HG03354 (cell line): ENCODE measurements at regions not wholly inside any gene's neighbourhood (a gene's known extent, or its start where the extent isn't known, plus 50 kb on each side); places are given as distances from the start of the nearest gene placed in this dataset.

Experiments
- ATAC-seq: cut with Tn5 transposase; IDR thresholded peaks from one replicate; pipeline ENCODE4 v1.9.1; 2021; ENCODE audit warnings: mild to moderate bottlenecking; ENCODE audit not compliant: unreplicated experiment, poor library complexity, severe bottlenecking

DNA sequence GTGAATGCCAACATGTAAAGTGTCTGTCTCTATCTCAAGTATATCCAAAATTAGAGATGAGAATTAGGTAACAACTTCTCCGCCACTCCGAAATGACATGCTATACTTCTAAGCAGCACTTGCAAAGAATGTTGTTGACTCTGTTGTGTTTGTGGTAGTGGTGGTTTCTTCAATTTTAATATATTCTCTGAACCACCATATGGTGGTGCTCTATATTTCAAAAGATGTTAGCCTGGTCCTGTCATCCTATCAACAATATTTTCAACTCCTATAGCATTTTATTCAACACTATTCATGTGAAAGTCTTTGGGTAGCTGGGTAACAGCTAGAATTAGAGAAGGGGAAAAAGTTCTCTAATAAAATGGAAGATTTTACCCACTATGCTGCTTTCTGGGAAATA lies 1622.8 kb upstream of the IGFBP7 start:
- no peak for ATAC-seq

DNA sequence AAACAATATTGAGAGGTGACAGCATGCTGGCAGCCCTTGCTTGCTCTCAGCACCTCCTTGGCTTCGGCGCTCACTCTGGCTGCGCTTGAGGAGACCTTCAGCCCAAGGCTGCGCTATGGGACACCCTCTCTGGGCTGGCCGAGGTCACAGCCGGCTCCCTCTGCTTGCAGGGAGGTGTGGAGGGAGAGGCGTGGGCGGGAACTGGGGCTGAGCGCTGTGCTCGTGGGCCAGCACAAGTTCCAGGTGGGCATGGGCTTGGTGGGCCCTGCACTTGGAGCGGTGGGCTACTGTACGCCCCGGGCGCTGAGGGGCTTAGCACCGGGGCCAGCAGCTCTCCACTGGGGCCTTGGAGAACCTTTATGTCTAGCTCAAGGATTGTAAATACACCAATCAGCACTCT lies 1613.8 kb upstream of the IGFBP7 start:
- ATAC-seq: no peak

DNA sequence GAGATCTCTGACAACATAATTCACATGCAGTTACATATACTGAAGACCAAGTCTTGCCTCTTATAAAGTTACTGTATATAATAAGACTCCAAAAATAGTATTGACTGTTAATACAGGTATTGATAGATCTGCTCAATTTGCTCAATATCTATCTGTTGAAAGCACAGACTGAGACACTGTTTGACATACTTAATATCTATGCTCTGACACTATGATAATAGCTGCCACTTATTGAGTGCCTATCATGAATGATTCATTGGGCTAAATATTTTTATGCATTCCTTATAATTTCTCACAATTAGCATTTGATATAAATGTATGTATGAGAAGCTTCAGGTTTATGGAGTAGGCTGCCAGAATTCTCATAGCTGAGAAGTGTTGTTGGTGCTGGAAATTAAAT lies 1600.9 kb upstream of the IGFBP7 start:
- ATAC-seq: no peak

DNA sequence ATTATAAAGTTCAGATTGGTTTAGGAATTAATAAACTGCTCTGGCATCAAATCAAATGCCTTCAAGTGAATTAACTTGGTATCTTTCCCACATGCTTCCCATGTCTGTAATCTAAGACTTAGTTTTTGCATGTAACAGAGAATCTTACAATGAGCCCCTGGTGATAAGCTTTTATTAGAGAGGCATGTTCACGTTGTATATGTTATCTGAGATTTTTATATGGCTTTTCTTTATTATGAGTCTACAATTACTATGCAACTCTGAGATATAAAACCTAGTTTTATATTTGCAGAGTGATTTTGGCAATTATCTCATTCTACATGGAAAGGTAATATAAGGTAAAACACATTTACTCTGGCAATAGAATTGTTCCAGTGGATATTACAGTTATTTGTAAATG lies 1578.4 kb upstream of the IGFBP7 start:
- ATAC-seq: no peak

DNA sequence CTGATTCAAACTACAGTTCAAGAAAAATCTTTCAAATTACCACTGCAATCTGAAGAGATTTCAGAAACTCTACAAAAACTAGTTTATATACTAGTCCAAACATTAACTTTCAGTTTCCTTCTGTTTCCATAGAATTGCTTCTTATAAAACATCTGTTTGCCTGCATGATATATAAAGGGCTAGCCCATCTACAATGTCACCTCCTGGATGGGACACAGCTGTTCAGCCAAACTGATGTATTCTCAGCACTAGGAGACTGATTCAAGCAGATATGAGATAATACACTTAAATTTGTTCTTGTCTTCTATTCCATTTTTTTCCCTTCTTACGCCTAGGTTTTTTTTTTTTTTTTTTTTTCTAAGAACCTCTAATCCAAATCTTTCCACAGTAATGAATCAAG lies 1569.7 kb upstream of the IGFBP7 start:
- no peak for ATAC-seq

DNA sequence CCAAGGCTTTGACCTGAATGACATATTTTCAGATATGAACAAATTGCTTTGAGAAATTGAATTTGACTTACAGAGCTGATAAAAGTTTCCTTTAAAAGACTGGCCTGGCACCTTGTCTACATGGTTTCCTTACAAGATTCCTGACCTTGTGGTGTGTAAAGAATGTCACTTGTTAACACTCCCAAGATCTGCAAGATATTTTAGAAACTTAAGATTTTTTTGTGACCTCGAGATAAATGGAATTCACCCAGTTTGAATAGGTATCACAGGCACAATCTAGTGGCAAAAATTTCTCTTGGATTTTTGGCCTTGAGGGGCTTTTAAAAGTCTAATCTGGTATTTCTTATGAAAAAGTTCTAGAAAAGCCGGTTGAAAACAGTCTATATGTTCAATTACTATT lies 1568.9 kb upstream of the IGFBP7 start:
- no peak for ATAC-seq

DNA sequence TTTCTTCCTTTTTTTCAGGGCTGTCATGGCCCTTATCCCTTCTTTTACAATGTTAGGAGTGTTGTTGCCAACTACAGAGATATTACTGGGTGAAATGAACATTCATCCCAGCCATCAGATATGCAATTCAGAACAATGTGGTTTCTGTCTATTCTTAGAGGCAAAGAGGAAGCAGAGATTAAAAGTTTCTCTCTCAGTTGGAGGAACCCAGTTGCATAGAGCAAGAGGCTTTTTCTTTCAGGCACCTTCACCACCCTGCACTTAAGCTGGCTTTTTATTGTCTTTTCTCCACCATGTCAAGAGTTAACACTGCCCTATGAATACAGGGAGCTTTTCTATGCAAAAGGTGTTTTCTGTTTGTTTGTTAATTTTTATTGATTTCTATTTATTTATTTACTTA lies 1559.6 kb upstream of the IGFBP7 start:
- ATAC-seq: no peak

DNA sequence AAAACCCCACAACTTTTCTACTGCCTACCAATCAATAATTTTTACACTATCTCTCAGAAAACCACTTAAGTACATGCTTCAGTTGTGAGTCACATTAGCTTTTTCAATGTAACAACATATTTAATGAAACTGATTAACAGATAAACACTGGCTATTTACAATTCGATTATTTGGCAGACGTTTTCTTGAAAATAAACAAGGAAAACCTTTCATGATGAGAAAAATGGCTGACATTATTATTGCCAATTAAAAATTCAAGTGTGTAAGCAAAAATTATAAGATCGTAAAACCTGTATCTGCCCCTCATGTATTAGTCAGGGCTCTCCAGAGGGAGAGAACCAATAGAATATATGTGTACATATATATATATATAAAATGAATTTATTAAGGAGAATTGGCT lies 1555.5 kb upstream of the IGFBP7 start:
- ATAC-seq: no peak

DNA sequence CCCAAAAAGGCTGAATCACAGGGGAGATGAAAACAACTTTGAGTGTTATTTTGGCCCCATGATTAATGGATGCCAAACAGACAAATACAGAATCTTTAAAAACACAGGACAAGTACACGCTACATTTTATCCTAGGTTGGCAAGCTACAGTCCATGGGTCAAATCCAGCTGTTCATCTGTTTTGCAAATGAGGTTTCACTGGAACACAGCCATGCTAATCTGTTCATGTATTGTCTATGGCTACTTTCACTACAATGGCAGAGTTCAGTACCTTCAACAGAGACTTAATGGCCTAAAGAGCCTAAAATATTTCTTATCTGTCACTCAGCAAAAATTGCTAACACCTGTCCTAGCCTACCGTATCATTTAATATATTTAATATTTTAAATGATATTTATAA lies 1548.5 kb upstream of the IGFBP7 start:
- ATAC-seq: no peak

DNA sequence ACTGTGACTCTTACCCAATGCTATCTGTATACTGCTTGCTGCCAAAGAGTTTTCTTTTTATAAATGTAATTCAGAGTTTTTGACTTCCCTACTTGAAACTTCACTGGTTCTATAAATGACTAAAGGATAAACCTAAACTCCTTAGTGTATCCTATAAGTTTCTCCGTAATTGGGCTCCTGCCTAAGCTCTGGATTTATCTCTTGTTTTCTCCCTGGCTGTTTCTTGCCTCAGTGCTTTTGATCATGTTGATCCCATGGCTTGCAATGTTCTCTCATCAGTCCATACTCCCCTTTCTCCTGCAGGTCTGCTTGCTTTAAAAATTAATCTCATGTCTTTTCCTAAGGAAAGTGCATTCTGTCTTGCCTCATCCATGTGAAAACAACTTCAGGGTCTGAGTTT lies 1543.1 kb upstream of the IGFBP7 start:
- no peak for ATAC-seq

DNA sequence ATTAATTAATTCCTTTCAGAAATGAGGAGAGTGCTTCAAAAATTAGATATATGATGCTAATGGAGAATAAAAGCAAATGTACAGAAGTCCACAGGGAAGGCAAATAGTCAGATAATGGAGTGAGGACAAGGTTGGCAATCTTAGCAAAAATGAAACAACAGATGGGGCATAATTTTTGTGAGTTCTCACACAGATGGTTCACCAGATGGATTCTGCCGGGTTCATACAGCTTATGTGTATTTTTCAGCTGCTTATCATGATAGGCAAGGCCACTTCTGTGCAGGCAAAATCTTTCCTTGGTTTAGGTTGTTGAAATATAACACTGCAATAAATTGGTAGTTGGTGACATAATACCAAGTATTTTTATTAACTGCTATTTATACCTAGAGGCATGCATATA lies 1539.0 kb upstream of the IGFBP7 start:
- no peak for ATAC-seq

DNA sequence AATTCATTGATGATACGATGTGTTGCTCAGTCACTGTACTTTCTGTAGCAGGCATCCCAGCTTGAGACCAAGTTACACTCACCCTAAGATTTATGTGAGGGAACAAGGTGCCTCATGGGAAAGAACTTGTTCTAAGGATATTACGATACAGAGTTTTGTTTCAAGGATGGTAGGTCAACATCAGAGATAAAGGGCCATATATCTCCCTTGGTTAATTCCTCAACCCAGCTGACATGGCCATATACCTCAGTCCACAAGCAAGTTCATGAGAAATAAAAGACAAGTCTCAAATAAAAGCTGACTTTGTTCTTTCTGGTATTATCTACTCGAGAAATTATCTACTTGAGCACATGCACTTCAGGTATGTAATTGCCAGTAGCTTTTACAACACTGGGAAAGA lies 1535.9 kb upstream of the IGFBP7 start:
- ATAC-seq: no peak

DNA sequence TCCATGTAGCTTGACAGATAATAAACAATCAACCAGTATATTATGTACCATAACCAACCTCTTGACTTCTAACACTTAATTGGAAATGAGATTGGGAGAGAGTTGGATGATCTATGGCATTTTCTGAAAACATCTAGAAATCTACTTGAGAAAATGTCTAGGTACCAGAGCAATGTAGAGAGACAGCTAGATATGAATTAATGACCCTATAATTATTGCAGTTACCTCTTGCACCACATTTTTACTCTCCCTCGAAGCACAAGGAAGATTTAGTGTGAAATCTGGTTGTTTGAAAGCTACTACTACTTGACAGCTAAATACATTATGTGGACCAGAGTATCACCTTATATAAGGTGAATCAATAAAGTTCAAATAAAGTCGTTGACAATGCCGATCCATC lies 1534.4 kb upstream of the IGFBP7 start:
- ATAC-seq: no peak

DNA sequence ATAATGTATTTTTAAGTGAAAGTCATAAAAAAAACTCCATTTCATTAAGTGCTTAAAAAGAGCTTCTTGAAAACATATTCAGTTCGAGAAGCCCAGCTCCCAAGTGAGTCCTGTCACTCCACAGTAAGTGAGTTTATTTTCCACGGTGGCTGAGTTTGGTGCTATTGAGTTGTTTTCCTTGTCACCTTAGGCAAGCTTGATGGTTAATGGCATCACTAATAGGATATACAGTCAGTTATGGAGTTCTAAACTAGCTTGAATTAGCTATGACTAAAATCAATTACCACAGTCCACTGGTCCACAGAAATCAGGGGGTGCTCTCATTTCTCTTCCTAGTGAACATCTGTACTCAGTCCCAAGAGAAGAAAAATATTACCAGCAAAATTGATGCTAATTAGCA lies 1526.2 kb upstream of the IGFBP7 start:
- no peak for ATAC-seq

DNA sequence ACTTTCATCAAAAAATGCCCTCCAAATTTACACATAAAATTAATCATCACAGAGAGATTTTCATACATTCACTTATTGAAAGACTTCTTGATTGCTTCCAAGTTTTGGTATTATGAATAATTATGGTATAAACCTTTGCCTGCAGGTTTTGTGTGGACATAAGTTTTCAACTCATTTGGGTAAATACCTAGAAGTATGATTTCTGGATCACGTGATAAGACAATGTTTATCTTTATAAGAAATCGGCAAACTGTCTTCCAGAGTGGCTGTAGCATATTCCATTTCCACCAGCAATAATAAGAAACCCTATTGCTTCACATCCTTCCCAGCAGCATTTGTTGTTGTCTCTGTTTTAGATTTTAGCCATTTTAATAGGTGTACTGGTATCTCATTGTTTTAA lies 1507.0 kb upstream of the IGFBP7 start:
- no peak for ATAC-seq

DNA sequence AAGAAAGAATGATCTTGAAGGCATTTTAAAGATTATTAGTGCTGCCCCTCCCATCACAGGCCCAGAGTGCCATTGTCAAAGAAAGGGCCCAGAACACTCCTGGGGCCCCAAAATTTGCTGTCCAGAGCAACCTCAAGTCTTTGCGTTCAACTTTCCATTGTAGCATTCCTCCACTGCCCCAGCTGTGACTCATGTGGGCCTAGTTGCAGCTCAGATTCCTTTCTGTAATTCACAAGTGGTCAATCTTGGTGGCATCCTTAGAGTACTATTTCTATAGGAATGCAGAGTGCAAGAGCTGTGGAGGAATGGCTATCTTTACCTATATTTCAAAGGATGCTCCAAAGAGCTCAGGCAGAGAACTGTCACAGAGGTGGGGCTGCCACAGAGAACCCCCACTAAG lies 1500.8 kb upstream of the IGFBP7 start:
- no peak for ATAC-seq

DNA sequence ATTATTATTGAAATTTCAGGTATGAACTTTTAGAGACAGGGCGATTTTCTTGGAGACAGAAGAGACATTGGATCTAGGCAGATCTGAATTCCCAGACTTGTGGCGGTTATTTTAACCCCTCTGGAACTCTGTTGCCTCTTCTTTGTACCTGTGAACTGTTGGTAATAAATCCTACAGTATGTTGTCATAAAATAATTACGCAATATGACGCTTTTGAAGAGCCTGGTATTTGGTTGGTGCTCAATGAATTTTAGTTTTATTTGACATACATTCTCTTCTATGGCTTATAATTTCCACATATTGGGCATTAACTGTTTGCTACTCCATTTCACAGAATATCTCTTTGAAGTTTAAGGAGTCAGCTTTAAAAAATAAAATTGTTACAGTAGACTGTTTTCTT lies 1496.1 kb upstream of the IGFBP7 start:
- ATAC-seq: no peak

DNA sequence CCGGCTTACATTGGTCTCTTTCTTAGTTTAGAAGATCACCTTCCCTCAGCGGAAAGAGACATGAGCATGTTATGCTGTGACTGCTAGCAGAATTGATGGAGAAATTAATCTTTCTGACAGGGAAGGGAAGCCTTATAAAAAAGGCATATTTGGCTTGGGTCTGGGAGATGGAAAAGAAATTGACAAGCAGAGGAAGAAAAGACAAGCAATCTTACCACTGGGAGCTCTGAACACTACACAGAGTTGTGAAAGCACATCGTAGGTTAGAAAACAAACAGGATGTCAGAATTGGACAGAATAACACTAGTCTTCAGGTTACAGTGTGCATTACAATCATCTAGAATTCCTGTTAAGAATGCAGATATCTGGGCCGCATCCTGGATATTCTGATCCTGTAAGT lies 1493.8 kb upstream of the IGFBP7 start:
- ATAC-seq: no peak

DNA sequence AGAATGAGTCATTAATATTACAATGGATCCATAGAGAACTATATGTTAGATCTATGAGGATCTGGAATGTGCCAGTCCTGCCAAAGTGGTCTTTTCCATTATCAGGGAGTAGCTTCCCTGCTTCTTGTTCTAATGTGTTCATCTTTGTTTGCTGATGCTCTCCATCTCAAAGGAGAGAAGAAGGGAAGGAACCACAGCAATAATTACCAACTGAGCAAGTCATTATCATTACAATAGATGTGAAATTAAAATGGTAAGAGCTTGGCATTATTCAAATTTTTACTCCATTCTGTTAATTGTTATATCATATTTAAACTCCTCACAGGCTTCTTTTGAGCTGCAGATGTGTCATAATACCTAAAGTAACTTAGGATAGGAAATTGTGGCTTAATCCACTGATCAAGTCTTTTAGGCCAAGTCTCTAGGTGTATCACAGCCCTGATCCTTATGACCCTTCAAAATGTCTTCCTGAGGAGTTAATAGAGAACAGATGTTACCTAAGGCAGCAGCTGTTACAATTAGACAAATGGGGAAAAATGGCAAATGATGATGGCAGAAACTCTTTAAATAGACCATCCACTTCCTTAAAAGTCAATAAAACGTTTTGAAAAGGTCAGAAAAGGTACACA lies 1492.7 kb upstream of the IGFBP7 start:
- ATAC-seq: no peak

DNA sequence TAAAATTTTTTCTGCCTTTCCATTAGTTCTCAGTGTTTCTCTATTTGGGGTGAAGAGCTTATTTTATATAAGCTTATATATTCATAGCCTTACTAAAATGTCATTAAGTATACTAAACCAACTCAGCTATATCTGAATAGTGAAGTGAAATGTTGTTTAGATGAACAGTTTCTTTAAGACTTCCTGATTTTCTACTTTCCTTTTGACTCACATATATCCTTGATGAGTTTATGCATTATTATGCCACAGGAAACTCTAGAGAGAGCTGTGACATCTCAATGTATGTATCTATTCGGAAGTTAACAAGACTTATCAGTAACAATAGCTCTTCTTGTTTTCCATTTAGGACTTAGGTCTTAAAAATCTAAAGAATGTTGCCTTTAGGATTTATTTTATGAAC lies 1491.8 kb upstream of the IGFBP7 start:
- peak; percentile 57 for ATAC-seq

DNA sequence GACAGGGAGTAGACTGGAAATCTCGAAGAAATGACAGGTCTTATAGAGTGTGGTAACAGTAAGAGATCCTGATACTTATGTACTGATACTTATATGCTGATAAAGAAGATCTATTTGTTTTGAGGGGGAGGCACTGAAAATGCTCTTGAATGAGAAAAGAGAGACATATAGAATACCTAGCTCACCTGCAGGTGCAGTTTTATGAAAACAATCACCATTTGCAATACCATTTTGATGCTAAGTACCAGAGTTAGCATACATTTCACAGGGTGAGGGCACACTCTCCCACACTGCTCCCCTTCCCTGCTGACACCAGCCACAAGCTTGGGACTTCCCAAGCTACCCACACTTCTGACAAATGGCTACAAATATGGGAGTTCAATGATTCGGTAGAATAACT lies 1490.1 kb upstream of the IGFBP7 start:
- ATAC-seq: no peak

DNA sequence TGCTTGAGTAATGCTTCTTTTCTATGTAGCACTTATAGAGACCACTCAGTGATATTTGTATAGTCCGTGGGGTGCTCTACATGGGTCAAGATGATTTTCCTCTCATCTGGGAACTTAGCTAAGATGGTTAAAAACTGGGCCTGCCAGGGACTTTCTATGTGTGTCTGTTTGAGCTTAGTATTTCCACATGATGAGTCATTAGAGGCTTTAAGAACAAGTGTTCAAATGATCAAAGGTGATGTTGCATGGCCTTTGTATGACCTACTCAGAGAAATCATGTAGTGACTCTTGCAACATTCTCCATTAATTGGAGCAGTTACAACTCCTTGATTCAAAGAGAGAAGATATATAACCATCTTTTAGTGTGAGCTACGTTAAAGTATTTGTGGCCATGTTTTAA lies 1480.5 kb upstream of the IGFBP7 start:
- ATAC-seq: peak; percentile 58

DNA sequence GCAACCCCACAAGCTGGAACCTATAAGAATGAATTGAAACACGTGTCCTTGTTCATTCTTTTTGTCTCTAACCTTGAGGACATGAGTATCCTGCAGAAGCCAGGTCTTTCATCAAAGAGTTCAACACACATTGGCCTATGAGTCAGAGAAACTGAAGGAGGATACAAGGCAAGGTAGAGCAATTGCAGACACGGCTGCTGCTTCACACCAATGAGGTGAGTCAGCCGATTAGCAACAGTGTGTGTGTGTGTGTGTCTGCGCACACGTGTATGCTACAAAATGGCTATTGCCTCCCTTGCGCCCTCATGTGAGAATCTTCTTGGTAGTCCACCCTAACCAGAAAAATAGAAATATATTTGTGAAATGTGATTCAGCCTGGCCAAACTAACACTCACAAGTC lies 1477.7 kb upstream of the IGFBP7 start:
- ATAC-seq: no peak
